ENCODE measurements at regions not wholly inside any gene's neighbourhood (a gene's known extent, or its start where the extent isn't known, plus 50 kb on each side); places are given as distances from the start of the nearest gene placed in this dataset.

DNA sequence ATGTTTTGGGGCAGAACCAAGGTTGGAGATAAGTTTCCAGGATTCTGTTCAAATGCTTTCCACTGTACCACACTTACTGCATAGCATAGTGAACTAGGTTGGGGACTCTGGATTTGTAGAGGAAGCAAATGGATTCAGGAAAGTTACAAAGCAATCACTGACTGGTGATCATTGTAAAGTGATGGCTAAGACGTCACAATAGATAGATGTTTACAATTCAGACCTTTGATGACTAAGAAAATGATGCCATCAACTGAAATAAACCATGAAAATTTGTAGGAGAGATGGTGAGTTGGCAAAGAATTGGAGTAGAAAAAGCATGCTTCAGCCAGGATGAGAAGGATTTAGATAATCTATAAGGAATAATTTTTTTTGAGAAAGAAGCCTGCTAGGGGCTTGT, 178.0 kb downstream of the UBE2E3 start:
- no peak for DNase-seq (ENCODE audit: insufficient read length, low spot score)

GRCh38 chr2:181161615-181162014, 181.2 kb downstream of the UBE2E3 start:
- DNase-seq (ENCODE audit: insufficient read length, low spot score) (no peak), FAIRE-seq (peak; percentile 44)
- TF ChIP-seq, protein P1, sequence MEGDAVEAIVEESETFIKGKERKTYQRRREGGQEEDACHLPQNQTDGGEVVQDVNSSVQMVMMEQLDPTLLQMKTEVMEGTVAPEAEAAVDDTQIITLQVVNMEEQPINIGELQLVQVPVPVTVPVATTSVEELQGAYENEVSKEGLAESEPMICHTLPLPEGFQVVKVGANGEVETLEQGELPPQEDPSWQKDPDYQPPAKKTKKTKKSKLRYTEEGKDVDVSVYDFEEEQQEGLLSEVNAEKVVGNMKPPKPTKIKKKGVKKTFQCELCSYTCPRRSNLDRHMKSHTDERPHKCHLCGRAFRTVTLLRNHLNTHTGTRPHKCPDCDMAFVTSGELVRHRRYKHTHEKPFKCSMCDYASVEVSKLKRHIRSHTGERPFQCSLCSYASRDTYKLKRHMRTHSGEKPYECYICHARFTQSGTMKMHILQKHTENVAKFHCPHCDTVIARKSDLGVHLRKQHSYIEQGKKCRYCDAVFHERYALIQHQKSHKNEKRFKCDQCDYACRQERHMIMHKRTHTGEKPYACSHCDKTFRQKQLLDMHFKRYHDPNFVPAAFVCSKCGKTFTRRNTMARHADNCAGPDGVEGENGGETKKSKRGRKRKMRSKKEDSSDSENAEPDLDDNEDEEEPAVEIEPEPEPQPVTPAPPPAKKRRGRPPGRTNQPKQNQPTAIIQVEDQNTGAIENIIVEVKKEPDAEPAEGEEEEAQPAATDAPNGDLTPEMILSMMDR (IDR thresholded peaks at IDR 0.05; ENCODE audit: insufficient read depth, missing control alignments): no peak

More for the DNA sequence above, 178.0 kb downstream of the UBE2E3 start:
- TF ChIP-seq, protein P1 (IDR thresholded peaks at IDR 0.05; ENCODE audit: insufficient read depth, missing control alignments): no peak
- FAIRE-seq: no peak

DNA sequence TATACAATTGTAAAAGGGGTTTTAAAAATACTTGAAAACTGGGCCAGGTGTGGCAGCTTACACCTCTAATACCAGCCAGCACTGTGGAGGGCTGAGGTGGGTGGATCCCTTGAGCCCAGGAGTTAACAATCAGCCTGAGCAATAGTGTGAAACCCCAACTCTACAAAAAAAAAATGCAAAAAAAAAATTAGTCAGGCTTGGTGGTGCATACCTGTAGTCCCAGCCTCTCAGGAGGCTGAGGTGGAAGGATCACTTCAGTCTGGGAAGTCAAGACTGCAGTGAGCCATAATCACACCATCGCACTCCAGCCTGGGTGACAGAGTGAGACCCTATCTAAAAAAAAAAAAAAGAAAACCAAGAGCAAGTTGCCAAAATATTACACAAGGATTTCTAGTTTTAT, 182.7 kb downstream of the UBE2E3 start:
- no peak for DNase-seq (ENCODE audit: insufficient read length, low spot score)
- FAIRE-seq: no peak
- TF ChIP-seq, protein P1 (IDR thresholded peaks at IDR 0.05; ENCODE audit: insufficient read depth, missing control alignments): no peak

DNA sequence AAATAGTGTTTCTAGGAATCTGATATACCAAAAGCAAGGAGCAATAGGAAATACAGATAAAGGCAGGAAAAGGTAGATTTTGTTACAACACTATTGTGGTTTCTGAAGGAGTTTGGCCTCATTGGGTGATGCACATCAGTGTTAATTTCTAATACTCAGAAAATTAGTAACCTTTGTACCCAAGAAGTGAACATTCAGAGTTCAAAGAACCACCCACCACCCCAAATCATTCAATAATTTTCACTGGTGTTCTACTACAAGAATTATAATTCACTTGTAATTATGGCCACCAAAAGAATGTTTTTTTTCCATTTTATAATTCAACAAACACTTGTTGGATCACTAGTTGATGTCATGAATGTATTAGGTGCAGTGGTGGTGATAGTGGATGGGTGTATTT, 183.3 kb downstream of the UBE2E3 start:
- FAIRE-seq (no peak), DNase-seq (ENCODE audit: insufficient read length, low spot score) (no peak)
- TF ChIP-seq, protein P1 (IDR thresholded peaks at IDR 0.05; ENCODE audit: insufficient read depth, missing control alignments): no peak

DNA sequence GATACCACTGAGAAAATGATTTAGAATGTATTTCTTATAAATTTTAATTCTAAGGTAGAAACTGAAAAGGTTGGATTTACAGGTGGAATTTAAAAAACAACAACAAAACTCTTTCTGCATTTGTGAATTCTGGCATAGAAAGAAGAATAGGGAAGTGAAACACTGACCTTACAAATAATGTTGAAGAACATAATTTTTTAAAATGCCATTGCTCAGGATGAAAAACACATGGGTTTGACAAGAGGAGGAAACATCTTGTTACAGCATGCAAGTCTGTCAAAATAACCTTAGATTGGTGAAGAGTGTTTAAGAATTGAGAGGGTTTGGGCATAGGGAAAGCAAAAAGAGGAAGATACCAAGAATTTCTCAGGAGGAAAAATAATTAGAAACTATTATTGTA, 184.3 kb downstream of the UBE2E3 start:
- TF ChIP-seq, protein P1 (IDR thresholded peaks at IDR 0.05; ENCODE audit: insufficient read depth, missing control alignments): no peak
- DNase-seq (ENCODE audit: insufficient read length, low spot score) (no peak), FAIRE-seq (no peak)

- DNase-seq (ENCODE audit: insufficient read length, low spot score) (no peak), FAIRE-seq (no peak)
- TF ChIP-seq, protein P1 (IDR thresholded peaks at IDR 0.05; ENCODE audit: insufficient read depth, missing control alignments): no peak
These were observed 184.9 kb downstream of the UBE2E3 start for GRCh38 chr2:181165199-181165868.

DNA sequence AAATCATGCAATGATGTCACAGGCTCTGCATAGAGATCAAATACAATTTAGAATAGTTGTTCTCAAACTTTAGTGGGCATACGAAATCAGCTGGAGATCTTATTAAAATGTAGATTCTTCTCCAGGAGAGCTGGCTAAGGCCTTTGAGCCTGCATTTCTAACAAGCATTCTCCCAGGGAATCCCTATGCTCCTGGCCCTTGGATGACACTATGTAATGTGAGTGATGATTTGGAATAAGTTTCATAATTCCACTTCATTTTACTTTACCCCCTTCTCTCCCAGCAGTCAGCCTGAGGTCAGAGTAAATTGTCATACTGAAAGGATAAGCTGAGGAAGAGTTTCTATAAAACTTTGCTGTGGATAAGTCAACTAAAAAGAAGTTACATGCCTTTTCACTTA, 189.1 kb downstream of the UBE2E3 start:
- TF ChIP-seq, protein P1 (IDR thresholded peaks at IDR 0.05; ENCODE audit: insufficient read depth, missing control alignments): no peak
- peak; percentile 25 for FAIRE-seq

More for the DNA sequence above, 189.1 kb downstream of the UBE2E3 start:
- no peak for DNase-seq (ENCODE audit: insufficient read length, low spot score)
